Adrenal gland (tissue), 5 donors: ENCODE measurements at regions not wholly inside any gene's neighbourhood (a gene's known extent, or its start where the extent isn't known, plus 50 kb on each side); places are given as distances from the start of the nearest gene placed in this dataset.

ENCODE experiments used
- POLR2A ChIP-seq, 2 donors: fragments of 450-650 bp; IDR thresholded peaks; one replicate each; pipeline ENCODE4 v1.6.1; 2017; ENCODE audit warnings: antibody characterized with exemption in 2 of 2, mild to moderate bottlenecking in 2 of 2, moderate library complexity in 1 of 2
- TF ChIP-seq, protein P1 (sequence below), 6 experiments: fragments of 450-650 bp in 4 of 6; fragments of 200-600 bp in 2 of 6; sonication (generic) in 1 of 6; IDR thresholded peaks; 1 replicate in 5 of 6; 2 replicates in 1 of 6; pipeline versions ENCODE4 v1.5.1 to v1.8.0; 2016 to 2021; ENCODE audit warnings: antibody characterized with exemption in 6 of 6, mild to moderate bottlenecking in 2 of 6, moderate library complexity in 1 of 6
- donor health status: DM: no; HTN: no; CAD: no.

DNA sequence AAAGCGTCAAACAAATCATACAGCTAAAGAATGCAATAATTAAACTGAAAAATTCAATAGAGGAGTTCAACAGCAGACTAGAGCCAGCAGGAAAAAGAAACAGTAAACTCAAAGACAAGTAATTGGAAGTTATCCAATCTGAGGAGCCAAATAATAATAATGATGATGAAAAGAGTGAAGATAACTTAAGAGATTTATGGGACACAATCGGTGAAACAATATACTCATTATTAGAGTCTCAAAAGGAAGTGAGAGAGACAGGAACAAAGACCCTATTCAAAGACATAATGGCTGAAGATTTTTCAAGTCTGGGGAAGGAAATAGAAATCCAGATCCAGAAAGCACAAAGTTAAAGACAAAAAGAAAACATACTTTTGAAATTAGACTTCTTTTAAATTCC is 263.9 kb upstream of the NR4A3 start:
- TF ChIP-seq, protein P1, sequence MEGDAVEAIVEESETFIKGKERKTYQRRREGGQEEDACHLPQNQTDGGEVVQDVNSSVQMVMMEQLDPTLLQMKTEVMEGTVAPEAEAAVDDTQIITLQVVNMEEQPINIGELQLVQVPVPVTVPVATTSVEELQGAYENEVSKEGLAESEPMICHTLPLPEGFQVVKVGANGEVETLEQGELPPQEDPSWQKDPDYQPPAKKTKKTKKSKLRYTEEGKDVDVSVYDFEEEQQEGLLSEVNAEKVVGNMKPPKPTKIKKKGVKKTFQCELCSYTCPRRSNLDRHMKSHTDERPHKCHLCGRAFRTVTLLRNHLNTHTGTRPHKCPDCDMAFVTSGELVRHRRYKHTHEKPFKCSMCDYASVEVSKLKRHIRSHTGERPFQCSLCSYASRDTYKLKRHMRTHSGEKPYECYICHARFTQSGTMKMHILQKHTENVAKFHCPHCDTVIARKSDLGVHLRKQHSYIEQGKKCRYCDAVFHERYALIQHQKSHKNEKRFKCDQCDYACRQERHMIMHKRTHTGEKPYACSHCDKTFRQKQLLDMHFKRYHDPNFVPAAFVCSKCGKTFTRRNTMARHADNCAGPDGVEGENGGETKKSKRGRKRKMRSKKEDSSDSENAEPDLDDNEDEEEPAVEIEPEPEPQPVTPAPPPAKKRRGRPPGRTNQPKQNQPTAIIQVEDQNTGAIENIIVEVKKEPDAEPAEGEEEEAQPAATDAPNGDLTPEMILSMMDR (IDR thresholded peaks at IDR 0.05): no peak
- TF ChIP-seq POLR2A (IDR thresholded peaks at IDR 0.05): no peak
